G401 (cell line): ENCODE measurements at regions not wholly inside any gene's neighbourhood (a gene's known extent, or its start where the extent isn't known, plus 50 kb on each side); places are given as distances from the start of the nearest gene placed in this dataset.
"Not testable (repeated sequence)": the region's sequence is repeated elsewhere in the genome, so short reads cannot be mapped to it uniquely, and the experiment has no call there.

Source experiments
- DNase-seq: peaks from one replicate; pipeline ENCODE4 v3.0.0-alpha.2; 2015; ENCODE audit warnings: low spot score
- in situ Hi-C: cut with HindIII; loops from 2 replicates; pipeline ENCODE4 v1.10.0; 2016; ENCODE audit warnings: low sequenced_read_pairs, mixed read lengths

- in situ Hi-C loops: no loop called here
Observed at GRCh38 chr7:68604541-68604940, 993.7 kb upstream of the AUTS2 start.

DNA sequence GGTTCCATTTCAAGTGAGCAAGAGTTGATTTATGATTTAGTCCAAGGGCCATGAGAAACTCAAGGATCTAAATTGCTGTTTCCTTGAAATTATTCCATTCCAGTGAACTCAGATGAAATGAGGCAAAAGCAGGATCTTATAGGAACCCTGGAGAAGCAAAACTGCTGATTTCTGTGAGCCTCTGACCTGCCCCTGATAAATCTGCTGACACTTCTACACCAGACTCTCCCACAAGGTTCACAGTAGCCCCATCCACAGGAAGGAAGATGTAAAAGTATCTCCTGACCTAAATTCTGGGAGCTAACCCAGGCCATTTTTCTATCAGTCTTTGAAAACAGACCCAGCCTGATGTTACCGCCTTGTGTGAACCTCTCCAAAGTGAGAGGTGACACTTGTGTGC, 987.6 kb upstream of the AUTS2 start:
- no peak for DNase-seq
- in situ Hi-C loops: no loop called here

More at GRCh38 chr7:68604541-68604940, 993.7 kb upstream of the AUTS2 start:
- peak; percentile 7 for DNase-seq

DNA sequence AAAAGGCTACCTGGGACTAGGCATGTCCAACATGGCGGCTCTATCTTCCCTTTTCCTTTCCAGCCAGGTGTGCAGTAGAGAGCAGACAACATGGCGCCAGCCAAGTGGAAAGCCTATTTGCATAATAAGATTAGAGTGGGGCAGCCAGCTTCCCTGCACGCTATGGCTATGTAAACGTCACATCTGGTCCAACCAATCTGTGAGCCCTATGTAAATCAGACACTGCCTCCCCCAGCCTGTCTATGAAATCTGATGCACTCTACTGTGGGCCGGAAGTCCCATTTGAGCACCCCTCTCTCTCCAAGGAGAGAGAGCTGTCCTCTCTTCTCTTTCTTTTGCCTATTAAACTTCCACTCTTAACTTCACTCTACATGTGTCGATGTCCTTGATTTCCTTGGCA, 984.9 kb upstream of the AUTS2 start:
- DNase-seq: no peak
- in situ Hi-C loops: no loop called here

GRCh38 chr7:68613897-68614296, 984.4 kb upstream of the AUTS2 start:
- in situ Hi-C loops: no loop called here
- DNase-seq: no peak

- in situ Hi-C loops: no loop called here
- no peak for DNase-seq
Observed at GRCh38 chr7:68619526-68619925, 978.7 kb upstream of the AUTS2 start.

- in situ Hi-C loops: no loop called here
- no peak for DNase-seq
Observed at GRCh38 chr7:68622500-68622899, 975.8 kb upstream of the AUTS2 start.

DNA sequence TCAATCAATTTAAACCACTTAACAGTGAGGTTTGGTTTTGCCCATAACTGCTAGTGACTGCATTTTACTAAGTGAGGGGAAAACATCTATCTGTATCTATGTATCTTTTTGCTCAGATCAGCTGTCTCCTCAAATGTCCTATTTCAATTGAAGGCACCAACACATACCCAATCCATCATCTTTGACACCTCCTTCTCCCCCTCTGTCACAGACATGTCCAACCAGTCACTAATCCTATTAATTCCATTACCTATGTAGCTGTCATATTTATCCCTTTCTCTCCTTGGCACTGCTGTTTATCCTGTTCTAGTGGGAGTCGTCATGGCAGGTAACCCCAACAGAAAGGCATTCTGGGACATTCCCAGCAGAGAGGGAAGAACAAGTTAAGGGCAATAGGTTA, 975.2 kb upstream of the AUTS2 start:
- in situ Hi-C loops: no loop called here
- no peak for DNase-seq

- DNase-seq: no peak
- in situ Hi-C loops: no loop called here
Observed at GRCh38 chr7:68627247-68627864, 970.9 kb upstream of the AUTS2 start.

GRCh38 chr7:68630914-68631313, 967.4 kb upstream of the AUTS2 start:
- DNase-seq, in situ Hi-C loops: not testable (repeated sequence)

DNA sequence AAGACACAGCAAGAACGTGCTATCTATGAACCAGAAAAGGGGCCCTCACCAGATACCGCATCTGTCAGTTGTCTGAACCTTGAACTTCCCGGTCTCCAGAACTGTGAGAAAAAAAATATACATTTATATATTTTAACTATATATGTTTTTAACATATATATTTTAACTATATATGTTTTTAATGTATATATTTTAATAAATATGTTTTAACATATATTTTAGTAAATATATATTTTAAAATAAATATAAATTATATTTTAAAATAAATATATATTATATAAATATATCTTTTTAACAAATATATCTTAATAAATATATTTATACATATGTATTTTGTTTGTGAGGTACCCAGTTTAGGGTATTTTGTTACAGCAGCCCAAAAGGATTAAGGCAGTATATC, 958.2 kb upstream of the AUTS2 start:
- in situ Hi-C loops: no loop called here
- no peak for DNase-seq

- no peak for DNase-seq
- in situ Hi-C loops: no loop called here
Observed at GRCh38 chr7:68642727-68643126, 955.5 kb upstream of the AUTS2 start.

DNA sequence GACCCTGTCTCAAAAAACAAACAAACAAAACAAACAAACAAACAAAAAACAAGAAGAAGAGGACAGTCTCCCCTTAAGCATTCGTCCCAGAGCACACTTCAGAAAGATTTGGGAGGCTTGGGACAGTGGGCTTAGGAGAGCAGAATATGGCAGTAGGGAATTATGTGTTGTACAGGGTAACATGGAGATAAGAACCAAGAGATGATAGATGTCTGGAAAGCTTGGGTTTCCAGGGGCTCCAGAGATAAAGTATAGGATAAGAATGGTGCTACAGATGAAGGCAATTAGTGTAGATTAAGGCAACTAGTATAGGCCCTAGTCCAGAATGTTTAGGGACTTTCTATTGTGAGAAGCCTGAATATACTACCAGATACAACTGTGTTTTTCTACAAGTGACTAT, 934.9 kb upstream of the AUTS2 start:
- no peak for DNase-seq
- in situ Hi-C loops: no loop called here

GRCh38 chr7:68671046-68671445, 927.2 kb upstream of the AUTS2 start:
- DNase-seq: no peak

GRCh38 chr7:68671671-68672070, 926.6 kb upstream of the AUTS2 start:
- in situ Hi-C loops: no loop called here
- DNase-seq: no peak

More at GRCh38 chr7:68671046-68671445, 927.2 kb upstream of the AUTS2 start:
- in situ Hi-C loops: no loop called here

GRCh38 chr7:68674826-68675225, 923.4 kb upstream of the AUTS2 start:
- DNase-seq: no peak
- in situ Hi-C loops: no loop called here

DNA sequence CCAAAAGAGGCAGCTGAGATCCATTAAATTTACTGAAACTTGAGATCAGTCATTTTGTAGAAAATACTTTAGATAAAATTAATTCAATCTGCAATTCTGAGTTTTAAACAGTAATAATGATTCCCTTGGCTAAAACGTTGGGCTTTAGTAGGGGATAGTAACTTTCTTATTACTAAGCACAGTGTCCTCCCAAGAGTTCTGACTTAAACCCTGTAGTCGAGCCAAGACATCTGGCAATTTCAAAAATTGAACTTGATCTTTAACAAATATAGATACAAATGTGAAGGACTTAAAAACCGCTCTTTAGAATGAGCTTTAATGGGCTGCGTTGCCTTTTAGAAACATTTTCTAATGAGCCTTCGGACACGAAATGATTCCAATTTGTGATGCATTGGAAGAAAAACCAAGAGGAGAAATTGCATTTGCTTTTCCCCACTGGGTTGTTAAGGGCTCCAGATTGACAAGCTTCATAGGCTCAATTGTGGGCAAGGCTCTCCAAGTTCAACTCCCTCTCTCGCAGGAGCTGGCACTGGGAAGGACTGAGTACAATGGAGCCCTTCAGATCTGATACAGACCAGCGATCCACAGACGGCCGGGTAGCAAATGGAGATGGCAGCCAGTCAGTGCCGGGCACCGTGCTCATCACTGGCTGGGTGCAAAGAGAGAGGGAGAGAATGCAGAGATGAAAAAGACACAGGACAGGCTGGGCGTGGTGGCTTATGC, 921.3 kb upstream of the AUTS2 start:
- no peak for DNase-seq

GRCh38 chr7:68678196-68678595, 920.1 kb upstream of the AUTS2 start:
- in situ Hi-C loops: no loop called here
- no peak for DNase-seq

More for the DNA sequence above, 921.3 kb upstream of the AUTS2 start:
- in situ Hi-C loops: no loop called here

DNA sequence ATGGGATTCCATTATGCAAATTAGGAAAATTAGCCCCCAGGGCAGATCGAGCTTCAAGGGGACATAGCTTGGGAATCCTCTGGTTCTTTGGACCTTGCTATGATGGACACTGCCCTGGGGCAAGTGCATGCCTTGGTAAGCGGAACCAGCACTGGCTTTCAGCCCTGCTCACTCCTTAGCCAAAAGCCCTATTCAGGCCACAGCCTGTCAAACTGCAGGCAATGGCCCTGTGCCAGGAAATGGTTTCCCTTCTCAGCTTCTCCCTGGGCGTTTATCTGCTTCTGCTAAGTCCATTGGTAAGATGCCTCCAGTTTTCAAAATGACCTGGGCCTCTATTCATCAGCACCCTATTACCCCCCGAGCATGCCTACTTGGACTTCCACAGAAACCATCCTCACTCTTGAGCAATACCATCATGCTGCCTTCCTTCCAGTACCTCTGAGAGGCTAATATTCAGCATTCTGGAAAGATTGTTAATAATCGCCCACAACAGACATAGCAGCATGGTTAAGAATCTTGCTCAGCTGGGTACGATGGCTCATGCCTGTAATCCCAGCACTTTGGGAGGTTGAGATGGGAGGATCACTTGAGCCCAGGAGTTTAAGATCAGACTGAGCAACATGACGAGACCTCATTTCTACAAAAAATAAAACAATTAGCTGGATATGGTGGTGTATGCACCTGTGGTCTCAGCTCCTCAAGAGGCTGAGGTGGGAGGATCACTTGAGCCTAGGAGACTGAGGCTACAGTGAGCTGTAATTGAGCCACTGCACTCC, 918.6 kb upstream of the AUTS2 start:
- in situ Hi-C loops: no loop called here
- DNase-seq: peak; percentile 86

DNA sequence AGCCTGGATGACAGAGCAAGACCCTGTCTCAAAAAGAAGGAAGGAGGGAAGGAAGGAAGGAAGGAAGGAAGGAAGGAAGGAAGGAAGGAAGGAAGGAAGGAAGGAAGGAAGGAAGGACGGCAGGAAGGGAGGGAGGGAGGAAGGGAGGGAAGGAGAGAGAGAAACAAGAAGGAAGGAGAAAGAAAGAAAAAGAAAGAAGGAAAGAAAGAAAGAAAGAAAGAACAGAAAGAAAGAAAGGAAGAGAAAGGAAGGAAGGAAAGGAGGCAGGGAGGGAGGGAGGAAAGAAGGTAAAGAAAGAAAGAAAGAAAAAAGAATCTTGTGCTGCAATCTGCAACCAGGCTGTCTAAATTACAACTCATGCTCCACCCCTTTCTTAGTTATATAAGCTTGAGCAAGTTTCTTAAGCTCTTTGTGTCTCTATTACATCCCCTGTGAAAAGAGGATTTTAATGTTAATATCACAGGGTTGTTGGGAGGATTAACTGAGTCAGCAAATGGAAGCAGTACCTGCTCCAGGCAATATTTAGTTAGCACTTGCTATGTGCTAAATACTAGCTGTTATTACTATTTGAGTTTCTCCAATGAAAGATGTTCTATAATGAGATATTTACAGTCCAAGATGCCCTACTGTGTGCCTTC, 917.9 kb upstream of the AUTS2 start:
- DNase-seq: no peak
- in situ Hi-C loops: no loop called here

GRCh38 chr7:68682910-68683309, 915.4 kb upstream of the AUTS2 start:
- DNase-seq: no peak

More at GRCh38 chr7:68682910-68683309, 915.4 kb upstream of the AUTS2 start:
- in situ Hi-C loops: no loop called here
